Panc1 (cell line): ENCODE measurements at regions not wholly inside any gene's neighbourhood (a gene's known extent, or its start where the extent isn't known, plus 50 kb on each side); places are given as distances from the start of the nearest gene placed in this dataset.

ENCODE experiments used
- ATAC-seq: fragments of 200-7000 bp; cut with Tn5 transposase; 2 replicates; pipeline ENCODE4 v1.9.1; 2020; ENCODE audit warnings: mild to moderate bottlenecking, moderate library complexity
- BruUV-seq: library from RNA; stranded (reverse); fragments of 400-500 nt; replicated peaks from 2 replicates; lab custom pipeline; 2021; lab: Mats Ljungman, UMichigan
- CTCF ChIA-PET: fragments of 300-600 bp; sonication (Branson Sonifier 250); formaldehyde crosslinking; loops from one replicate; lab custom pipeline; 2022; ENCODE audit warnings: antibody characterized with exemption; lab: Charles Lee
- POLR2A ChIA-PET: fragments of 300-600 bp; sonication (Branson Sonifier 250); formaldehyde crosslinking; loops from one replicate; lab custom pipeline; 2022; ENCODE audit warnings: antibody characterized with exemption; lab: Charles Lee
- DNase-seq: peaks from one replicate; pipeline ENCODE4 v3.0.0-alpha.2; 2010; ENCODE audit warnings: low read depth, low spot score
- H3K27ac ChIP-seq: 2 replicates; pipeline ENCODE4 v1.5.1; 2011; ENCODE audit warnings: mild to moderate bottlenecking, low read length, inconsistent platforms
- H3K27me3 ChIP-seq: fragments of 200-500 bp; sonication (Bioruptor generic); 2 replicates; pipeline ENCODE4 v1.6.0; 2014; ENCODE audit warnings: low read length, inconsistent platforms; ENCODE audit not compliant: control insufficient read depth, insufficient read depth
- H3K36me3 ChIP-seq: fragments of 200-500 bp; sonication (Bioruptor generic); 2 replicates; pipeline ENCODE4 v1.5.1; 2014; ENCODE audit warnings: inconsistent platforms, mild to moderate bottlenecking, low read length, moderate library complexity; ENCODE audit not compliant: control insufficient read depth, insufficient read depth
- H3K4me1 ChIP-seq: 2 replicates; pipeline ENCODE4 v1.5.1; 2011; ENCODE audit warnings: inconsistent platforms, mild to moderate bottlenecking, low read length, moderate library complexity; ENCODE audit not compliant: control insufficient read depth, insufficient read depth
- H3K4me3 ChIP-seq, 2 experiments: 2 replicates each; pipeline ENCODE4 v1.5.1; 2011 to 2012; ENCODE audit warnings: low read depth in 2 of 2, low read length in 2 of 2, mild to moderate bottlenecking in 2 of 2, inconsistent platforms in 1 of 2, moderate library complexity in 1 of 2
- H3K9me3 ChIP-seq: fragments of 200-500 bp; sonication (Bioruptor generic); 2 replicates; pipeline ENCODE4 v1.5.1; 2014; ENCODE audit warnings: low read depth, mild to moderate bottlenecking, inconsistent platforms, low read length, moderate library complexity; ENCODE audit not compliant: control insufficient read depth, insufficient read depth
- CTCF ChIP-seq: fragments of 450-650 bp; IDR thresholded peaks from 2 replicates; pipeline ENCODE4 v1.5.1; 2017; ENCODE audit warnings: mild to moderate bottlenecking
- POLR2AphosphoS5 ChIP-seq: IDR thresholded peaks from 2 replicates; pipeline ENCODE4 v1.6.1; 2012; ENCODE audit warnings: mild to moderate bottlenecking, low read depth, low read length, moderate library complexity
- REST ChIP-seq, 2 experiments: IDR thresholded peaks; 2 replicates each; pipeline ENCODE4 v1.6.1; 2011 to 2012; ENCODE audit warnings: low read depth in 2 of 2, control low read depth in 1 of 2, low read length in 1 of 2, mild to moderate bottlenecking in 1 of 2, moderate library complexity in 1 of 2; ENCODE audit not compliant: insufficient read depth in 1 of 2
- SIN3A ChIP-seq: IDR thresholded peaks from 2 replicates; pipeline ENCODE4 v1.6.1; 2012; ENCODE audit warnings: low read depth, mild to moderate bottlenecking, low read length, moderate library complexity, borderline replicate concordance; ENCODE audit not compliant: insufficient read depth
- TCF7L2 ChIP-seq: IDR thresholded peaks from 2 replicates; pipeline ENCODE4 v1.6.1; 2011; ENCODE audit warnings: mild to moderate bottlenecking, low read depth, low read length, inconsistent platforms
- in situ Hi-C: cut with HindIII; loops from 2 replicates; pipeline ENCODE4 v1.10.0; 2016; ENCODE audit warnings: low sequenced_read_pairs, low pct_unique_long_range_greater_than_20kb
- intact Hi-C: fragments of 100-400 bp; cut with micrococcal nuclease; formaldehyde crosslinking; loops from one replicate; pipeline ENCODE4 v1.10.0; 2022; ENCODE audit not compliant: unreplicated experiment

- intact Hi-C loops, result no loop called here
- no peaks in the 10 kb centered on the region for H3K4me1 ChIP-seq
- H3K9me3 ChIP-seq, result no peaks in the 10 kb centered on the region
- H3K4me3 ChIP-seq, result no peak overlapping the region
- CTCF ChIA-PET, result no interaction called here
- POLR2A ChIA-PET, result no interaction called here
- H3K36me3 ChIP-seq, result no peaks in the 10 kb centered on the region
- BruUV-seq, result no TSS peak
- in situ Hi-C loops, result no loop called here
- TF ChIP-seq POLR2AphosphoS5, result no peak
- TF ChIP-seq REST (IDR thresholded peaks at IDR 0.05; ENCODE audit: insufficient read depth in 1 of 2, low read depth in 2 of 2, low read length in 1 of 2), result no peak
- TF ChIP-seq CTCF, result no peak
- TF ChIP-seq TCF7L2, result no peak
- no peak for TF ChIP-seq SIN3A
- H3K27ac ChIP-seq, result no peak overlapping the region
- H3K27me3 ChIP-seq, result no peaks in the 10 kb centered on the region
- no peak for DNase-seq
- ATAC-seq, result no peak
Measured at GRCh38 chr5:5826911-5827310, 404.4 kb downstream of the ICE1 start.

- H3K36me3 ChIP-seq, result no peaks in the 10 kb centered on the region
- no peaks in the 10 kb centered on the region for H3K9me3 ChIP-seq
- ATAC-seq (no peak), DNase-seq (no peak)
- TF ChIP-seq CTCF (no peak), POLR2AphosphoS5 (no peak), TCF7L2 (no peak), SIN3A (no peak), REST (IDR thresholded peaks at IDR 0.05; ENCODE audit: insufficient read depth in 1 of 2, low read depth in 2 of 2, low read length in 1 of 2) (no peak)
- intact Hi-C loops (no loop called here), in situ Hi-C loops (no loop called here)
- H3K27ac ChIP-seq, result no peak overlapping the region
- no peak overlapping the region for H3K4me3 ChIP-seq
- BruUV-seq, result no TSS peak
- H3K4me1 ChIP-seq, result no peaks in the 10 kb centered on the region
- H3K27me3 ChIP-seq, result no peaks in the 10 kb centered on the region
- ChIA-PET POLR2A (no interaction called here), CTCF (no interaction called here)
Measured at GRCh38 chr5:5822729-5823257, 400.3 kb downstream of the ICE1 start.
